Panc1 (cell line): ENCODE measurements at regions not wholly inside any gene's neighbourhood (a gene's known extent, or its start where the extent isn't known, plus 50 kb on each side); places are given as distances from the start of the nearest gene placed in this dataset.
A peak's percentile ranks its signal among the peaks of the same experiment; 100 is the strongest.

Source experiments
- ATAC-seq: fragments of 200-7000 bp; cut with Tn5 transposase; 2 replicates; pipeline ENCODE4 v1.9.1; 2020; ENCODE audit warnings: mild to moderate bottlenecking, moderate library complexity
- BruUV-seq: library from RNA; stranded (reverse); fragments of 400-500 nt; replicated peaks from 2 replicates; lab custom pipeline; 2021; lab: Mats Ljungman, UMichigan
- CTCF ChIA-PET: fragments of 300-600 bp; sonication (Branson Sonifier 250); formaldehyde crosslinking; loops from one replicate; lab custom pipeline; 2022; ENCODE audit warnings: antibody characterized with exemption; lab: Charles Lee
- POLR2A ChIA-PET: fragments of 300-600 bp; sonication (Branson Sonifier 250); formaldehyde crosslinking; loops from one replicate; lab custom pipeline; 2022; ENCODE audit warnings: antibody characterized with exemption; lab: Charles Lee
- DNase-seq: peaks from one replicate; pipeline ENCODE4 v3.0.0-alpha.2; 2010; ENCODE audit warnings: low read depth, low spot score
- H3K27ac ChIP-seq: 2 replicates; pipeline ENCODE4 v1.5.1; 2011; ENCODE audit warnings: mild to moderate bottlenecking, low read length, inconsistent platforms
- H3K27me3 ChIP-seq: fragments of 200-500 bp; sonication (Bioruptor generic); 2 replicates; pipeline ENCODE4 v1.6.0; 2014; ENCODE audit warnings: low read length, inconsistent platforms; ENCODE audit not compliant: control insufficient read depth, insufficient read depth
- H3K36me3 ChIP-seq: fragments of 200-500 bp; sonication (Bioruptor generic); 2 replicates; pipeline ENCODE4 v1.5.1; 2014; ENCODE audit warnings: inconsistent platforms, mild to moderate bottlenecking, low read length, moderate library complexity; ENCODE audit not compliant: control insufficient read depth, insufficient read depth
- H3K4me1 ChIP-seq: 2 replicates; pipeline ENCODE4 v1.5.1; 2011; ENCODE audit warnings: inconsistent platforms, mild to moderate bottlenecking, low read length, moderate library complexity; ENCODE audit not compliant: control insufficient read depth, insufficient read depth
- H3K4me3 ChIP-seq, 2 experiments: 2 replicates each; pipeline ENCODE4 v1.5.1; 2011 to 2012; ENCODE audit warnings: low read depth in 2 of 2, low read length in 2 of 2, mild to moderate bottlenecking in 2 of 2, inconsistent platforms in 1 of 2, moderate library complexity in 1 of 2
- H3K9me3 ChIP-seq: fragments of 200-500 bp; sonication (Bioruptor generic); 2 replicates; pipeline ENCODE4 v1.5.1; 2014; ENCODE audit warnings: low read depth, mild to moderate bottlenecking, inconsistent platforms, low read length, moderate library complexity; ENCODE audit not compliant: control insufficient read depth, insufficient read depth
- POLR2AphosphoS5 ChIP-seq: IDR thresholded peaks from 2 replicates; pipeline ENCODE4 v1.6.1; 2012; ENCODE audit warnings: mild to moderate bottlenecking, low read depth, low read length, moderate library complexity
- SIN3A ChIP-seq: IDR thresholded peaks from 2 replicates; pipeline ENCODE4 v1.6.1; 2012; ENCODE audit warnings: low read depth, mild to moderate bottlenecking, low read length, moderate library complexity, borderline replicate concordance; ENCODE audit not compliant: insufficient read depth
- TCF7L2 ChIP-seq: IDR thresholded peaks from 2 replicates; pipeline ENCODE4 v1.6.1; 2011; ENCODE audit warnings: mild to moderate bottlenecking, low read depth, low read length, inconsistent platforms
- in situ Hi-C: cut with HindIII; loops from 2 replicates; pipeline ENCODE4 v1.10.0; 2016; ENCODE audit warnings: low sequenced_read_pairs, low pct_unique_long_range_greater_than_20kb
- intact Hi-C: fragments of 100-400 bp; cut with micrococcal nuclease; formaldehyde crosslinking; loops from one replicate; pipeline ENCODE4 v1.10.0; 2022; ENCODE audit not compliant: unreplicated experiment
- TF ChIP-seq, protein P1 (sequence below): fragments of 450-650 bp; IDR thresholded peaks from 2 replicates; pipeline ENCODE4 v1.5.1; 2017; ENCODE audit warnings: mild to moderate bottlenecking
- TF ChIP-seq, protein P2 (sequence below), 2 experiments: IDR thresholded peaks; 2 replicates each; pipeline ENCODE4 v1.6.1; 2011 to 2012; ENCODE audit warnings: low read depth in 2 of 2, control low read depth in 1 of 2, low read length in 1 of 2, mild to moderate bottlenecking in 1 of 2, moderate library complexity in 1 of 2; ENCODE audit not compliant: insufficient read depth in 1 of 2

DNA sequence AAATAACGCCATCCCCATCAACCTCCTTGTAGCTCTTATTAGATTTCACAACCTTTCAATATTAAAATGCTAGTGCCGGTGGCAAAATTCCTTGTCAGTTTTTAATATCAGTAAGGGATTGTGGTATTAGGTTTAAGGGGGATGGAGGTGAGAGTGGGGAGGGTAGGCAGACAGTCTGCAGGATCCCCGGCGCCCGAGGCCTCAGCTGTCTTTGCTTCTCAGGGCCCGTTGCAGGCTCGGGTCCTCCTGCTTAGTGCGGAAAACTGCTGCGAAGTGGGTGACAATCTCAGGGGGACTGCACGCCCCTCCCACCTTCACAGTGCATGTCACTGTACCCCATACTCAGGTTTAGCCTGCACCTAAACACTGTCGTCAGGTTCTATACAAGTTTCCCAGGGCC is 274.3 kb upstream of the PODXL start:
- DNase-seq (no peak), ATAC-seq (no peak)
- POLR2A ChIA-PET: no interaction called here
- Histone ChIP-seq H3K27ac (no peak overlapping the region), H3K36me3 (no peaks in the 10 kb centered on the region), H3K9me3 (no peaks in the 10 kb centered on the region), H3K4me3 (no peak overlapping the region), H3K4me1 (no peaks in the 10 kb centered on the region), H3K27me3 (peaks cover 4% of the 10 kb centered on the region; the same call in 1 of the 2 replicates)
- no TSS peak for BruUV-seq
- intact Hi-C loops (no loop called here), in situ Hi-C loops (no loop called here)
- no peak for TF ChIP-seq TCF7L2
- CTCF ChIA-PET: interaction anchor here (0.6 kb wide), 1 partner anchor 305 kb away, joined by 3 read pairs; no protein-coding TSS in a partner anchor

DNA sequence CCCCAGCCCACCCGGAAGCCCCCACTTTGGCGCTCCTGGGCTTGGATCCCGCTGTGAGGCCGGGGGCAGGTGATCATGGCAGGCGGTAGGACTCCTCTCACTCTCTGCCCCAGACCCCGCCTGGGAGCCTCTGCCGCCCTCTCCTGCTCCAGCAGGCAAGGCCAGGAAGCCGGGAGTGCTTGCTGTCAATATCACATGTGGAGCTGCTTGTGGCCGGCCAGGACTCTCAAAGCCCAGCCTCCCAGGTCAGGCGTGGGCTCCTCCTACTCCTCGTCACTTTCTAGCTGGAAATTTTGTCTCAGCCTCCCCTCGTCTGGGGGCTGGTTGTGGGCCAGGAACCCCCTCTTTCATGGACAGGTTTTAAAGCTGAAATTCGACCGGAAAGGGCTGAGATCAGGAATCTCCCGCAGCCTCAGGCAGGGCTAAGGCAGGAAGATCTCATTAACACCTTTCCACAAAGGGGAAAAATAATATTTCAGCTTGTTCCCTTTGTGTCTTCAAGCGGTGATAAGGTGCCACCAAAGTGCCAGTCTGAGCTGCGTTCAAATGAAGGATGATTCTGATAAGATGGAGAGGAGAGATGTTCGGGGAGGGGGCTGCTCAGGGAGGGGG is 273.6 kb upstream of the PODXL start:
- H3K27ac ChIP-seq: no peak overlapping the region
- no peaks in the 10 kb centered on the region for H3K4me1 ChIP-seq
- in situ Hi-C loops (no loop called here), intact Hi-C loops (no loop called here)
- no peaks in the 10 kb centered on the region for H3K9me3 ChIP-seq
- TF ChIP-seq SIN3A: no peak
- peak; percentile 70 for ATAC-seq
- no peak overlapping the region for H3K4me3 ChIP-seq
- peaks cover 4% of the 10 kb centered on the region; the same call in 1 of the 2 replicates for H3K27me3 ChIP-seq
- H3K36me3 ChIP-seq: no peaks in the 10 kb centered on the region
- DNase-seq: no peak
- CTCF ChIA-PET: interaction anchor here (0.6 kb wide), 1 partner anchor 305 kb away, joined by 3 read pairs; no protein-coding TSS in a partner anchor
- no TSS peak for BruUV-seq
- POLR2A ChIA-PET: interaction anchor here (0.6 kb wide), 1 partner anchor 22 kb away, joined by 4 read pairs; no protein-coding TSS in a partner anchor

GRCh38 chr7:131827421-131827820 is 271.0 kb upstream of the PODXL start:
- POLR2A ChIA-PET: interaction anchor here (0.7 kb wide), 1 partner anchor 22 kb away, joined by 3 read pairs; no protein-coding TSS in a partner anchor
- H3K4me1 ChIP-seq: no peaks in the 10 kb centered on the region
- no peaks in the 10 kb centered on the region for H3K36me3 ChIP-seq
- H3K27ac ChIP-seq: no peak overlapping the region
- TF ChIP-seq, protein P1, sequence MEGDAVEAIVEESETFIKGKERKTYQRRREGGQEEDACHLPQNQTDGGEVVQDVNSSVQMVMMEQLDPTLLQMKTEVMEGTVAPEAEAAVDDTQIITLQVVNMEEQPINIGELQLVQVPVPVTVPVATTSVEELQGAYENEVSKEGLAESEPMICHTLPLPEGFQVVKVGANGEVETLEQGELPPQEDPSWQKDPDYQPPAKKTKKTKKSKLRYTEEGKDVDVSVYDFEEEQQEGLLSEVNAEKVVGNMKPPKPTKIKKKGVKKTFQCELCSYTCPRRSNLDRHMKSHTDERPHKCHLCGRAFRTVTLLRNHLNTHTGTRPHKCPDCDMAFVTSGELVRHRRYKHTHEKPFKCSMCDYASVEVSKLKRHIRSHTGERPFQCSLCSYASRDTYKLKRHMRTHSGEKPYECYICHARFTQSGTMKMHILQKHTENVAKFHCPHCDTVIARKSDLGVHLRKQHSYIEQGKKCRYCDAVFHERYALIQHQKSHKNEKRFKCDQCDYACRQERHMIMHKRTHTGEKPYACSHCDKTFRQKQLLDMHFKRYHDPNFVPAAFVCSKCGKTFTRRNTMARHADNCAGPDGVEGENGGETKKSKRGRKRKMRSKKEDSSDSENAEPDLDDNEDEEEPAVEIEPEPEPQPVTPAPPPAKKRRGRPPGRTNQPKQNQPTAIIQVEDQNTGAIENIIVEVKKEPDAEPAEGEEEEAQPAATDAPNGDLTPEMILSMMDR: no peak
- TF ChIP-seq TCF7L2 (no peak), SIN3A (no peak)
- BruUV-seq: no TSS peak
- DNase-seq: no peak
- in situ Hi-C loops: no loop called here
- ATAC-seq: no peak
- H3K4me3 ChIP-seq: no peak overlapping the region
- H3K27me3 ChIP-seq: peaks cover 4% of the 10 kb centered on the region; the same call in 1 of the 2 replicates
- H3K9me3 ChIP-seq: no peaks in the 10 kb centered on the region
- intact Hi-C loops: no loop called here
- CTCF ChIA-PET: no interaction called here

DNA sequence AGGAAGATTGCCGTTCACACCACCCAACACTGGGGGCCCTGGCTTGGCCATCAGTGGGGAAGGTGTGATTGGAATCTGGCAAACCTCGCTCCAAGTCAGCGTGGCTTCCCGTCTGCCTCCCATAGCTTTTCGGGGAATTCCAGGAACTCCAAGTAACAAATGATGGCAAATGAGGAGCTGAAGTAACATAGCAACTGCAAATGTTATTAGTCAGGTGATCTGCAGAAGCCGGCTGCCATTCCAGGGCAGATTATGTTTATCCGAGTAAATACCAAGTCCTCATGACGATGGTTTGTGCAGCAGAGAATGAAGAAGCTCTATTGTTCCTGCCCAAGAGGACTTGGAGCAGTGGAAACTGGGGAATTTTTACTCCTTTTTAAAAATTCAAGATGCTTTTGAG is 270.5 kb upstream of the PODXL start:
- ChIA-PET POLR2A (interaction anchor here (0.7 kb wide), 1 partner anchor 22 kb away, joined by 3 read pairs; no protein-coding TSS in a partner anchor), CTCF (no interaction called here)
- intact Hi-C loops: no loop called here
- peaks cover 4% of the 10 kb centered on the region; the same call in 1 of the 2 replicates for H3K27me3 ChIP-seq
- ATAC-seq (no peak), DNase-seq (no peak)
- H3K27ac ChIP-seq: no peak overlapping the region
- no peak for TF ChIP-seq POLR2AphosphoS5
- TF ChIP-seq SIN3A: no peak
- TF ChIP-seq, protein P1: no peak
- TF ChIP-seq, protein P2, sequence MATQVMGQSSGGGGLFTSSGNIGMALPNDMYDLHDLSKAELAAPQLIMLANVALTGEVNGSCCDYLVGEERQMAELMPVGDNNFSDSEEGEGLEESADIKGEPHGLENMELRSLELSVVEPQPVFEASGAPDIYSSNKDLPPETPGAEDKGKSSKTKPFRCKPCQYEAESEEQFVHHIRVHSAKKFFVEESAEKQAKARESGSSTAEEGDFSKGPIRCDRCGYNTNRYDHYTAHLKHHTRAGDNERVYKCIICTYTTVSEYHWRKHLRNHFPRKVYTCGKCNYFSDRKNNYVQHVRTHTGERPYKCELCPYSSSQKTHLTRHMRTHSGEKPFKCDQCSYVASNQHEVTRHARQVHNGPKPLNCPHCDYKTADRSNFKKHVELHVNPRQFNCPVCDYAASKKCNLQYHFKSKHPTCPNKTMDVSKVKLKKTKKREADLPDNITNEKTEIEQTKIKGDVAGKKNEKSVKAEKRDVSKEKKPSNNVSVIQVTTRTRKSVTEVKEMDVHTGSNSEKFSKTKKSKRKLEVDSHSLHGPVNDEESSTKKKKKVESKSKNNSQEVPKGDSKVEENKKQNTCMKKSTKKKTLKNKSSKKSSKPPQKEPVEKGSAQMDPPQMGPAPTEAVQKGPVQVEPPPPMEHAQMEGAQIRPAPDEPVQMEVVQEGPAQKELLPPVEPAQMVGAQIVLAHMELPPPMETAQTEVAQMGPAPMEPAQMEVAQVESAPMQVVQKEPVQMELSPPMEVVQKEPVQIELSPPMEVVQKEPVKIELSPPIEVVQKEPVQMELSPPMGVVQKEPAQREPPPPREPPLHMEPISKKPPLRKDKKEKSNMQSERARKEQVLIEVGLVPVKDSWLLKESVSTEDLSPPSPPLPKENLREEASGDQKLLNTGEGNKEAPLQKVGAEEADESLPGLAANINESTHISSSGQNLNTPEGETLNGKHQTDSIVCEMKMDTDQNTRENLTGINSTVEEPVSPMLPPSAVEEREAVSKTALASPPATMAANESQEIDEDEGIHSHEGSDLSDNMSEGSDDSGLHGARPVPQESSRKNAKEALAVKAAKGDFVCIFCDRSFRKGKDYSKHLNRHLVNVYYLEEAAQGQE (IDR thresholded peaks at IDR 0.05; ENCODE audit: insufficient read depth in 1 of 2, low read depth in 2 of 2, low read length in 1 of 2): no peak
- TF ChIP-seq TCF7L2: no peak
- in situ Hi-C loops: no loop called here
- H3K36me3 ChIP-seq: no peaks in the 10 kb centered on the region
- BruUV-seq: no TSS peak
- no peaks in the 10 kb centered on the region for H3K9me3 ChIP-seq
- no peaks in the 10 kb centered on the region for H3K4me1 ChIP-seq
- H3K4me3 ChIP-seq: no peak overlapping the region
